Osteoblast (primary cell): ENCODE measurements at regions not wholly inside any gene's neighbourhood (a gene's known extent, or its start where the extent isn't known, plus 50 kb on each side); places are given as distances from the start of the nearest gene placed in this dataset.

Source experiments
- DNase-seq: peaks from one replicate; pipeline ENCODE4 v3.0.0; 2011; ENCODE audit warnings: low spot score, mixed read lengths; ENCODE audit not compliant: insufficient read length; ENCODE audit errors: missing footprints
- H2AFZ ChIP-seq: 2 replicates; pipeline ENCODE4 v1.6.0; 2011; ENCODE audit warnings: mild to moderate bottlenecking, low read length
- H3K27ac ChIP-seq: 2 replicates; pipeline ENCODE4 v1.5.1; 2011; ENCODE audit warnings: mild to moderate bottlenecking, low read depth, low read length, moderate library complexity
- H3K27me3 ChIP-seq: 2 replicates; pipeline ENCODE4 v1.6.0; 2012; ENCODE audit warnings: mild to moderate bottlenecking, control low read depth, inconsistent platforms, low read length, moderate library complexity; ENCODE audit not compliant: insufficient read depth
- H3K36me3 ChIP-seq: 2 replicates; pipeline ENCODE4 v1.5.1; 2011; ENCODE audit warnings: mild to moderate bottlenecking, low read length, control low read depth, moderate library complexity; ENCODE audit not compliant: insufficient read depth
- H3K4me1 ChIP-seq: 2 replicates; pipeline ENCODE4 v1.5.1; 2011; ENCODE audit warnings: mild to moderate bottlenecking, low read length, control low read depth, moderate library complexity; ENCODE audit not compliant: insufficient read depth
- H3K4me2 ChIP-seq: 2 replicates; pipeline ENCODE4 v1.6.0; 2011; ENCODE audit warnings: mild to moderate bottlenecking, low read length; ENCODE audit not compliant: insufficient read depth
- H3K4me3 ChIP-seq: fragments of 200-600 bp; sonication (generic); 3 replicates; pipeline ENCODE4 v1.5.1; 2012; ENCODE audit warnings: mild to moderate bottlenecking, low read length, inconsistent platforms; ENCODE audit not compliant: insufficient read depth
- H3K79me2 ChIP-seq: 2 replicates; pipeline ENCODE4 v1.6.0; 2012; ENCODE audit warnings: mild to moderate bottlenecking, low read length, control low read depth, inconsistent platforms; ENCODE audit not compliant: insufficient read depth
- H3K9me3 ChIP-seq: 2 replicates; pipeline ENCODE4 v1.5.1; 2011; ENCODE audit warnings: low read depth, low read length, control low read depth
- H4K20me1 ChIP-seq: 2 replicates; pipeline ENCODE4 v1.6.0; 2012; ENCODE audit warnings: mild to moderate bottlenecking, low read length, control low read depth; ENCODE audit not compliant: insufficient read depth
- CTCF ChIP-seq: IDR thresholded peaks from 2 replicates; pipeline ENCODE4 v1.5.1; 2011; ENCODE audit warnings: mild to moderate bottlenecking, low read depth, low read length, moderate library complexity; ENCODE audit errors: extremely low read depth

- no peaks in the 10 kb centered on the region for H3K36me3 ChIP-seq
- no peak overlapping the region for H3K27ac ChIP-seq
- H3K9me3 ChIP-seq = no peaks in the 10 kb centered on the region
- H4K20me1 ChIP-seq = no peaks in the 10 kb centered on the region
- H3K79me2 ChIP-seq = no peaks in the 10 kb centered on the region
- no peaks in the 10 kb centered on the region for H3K4me1 ChIP-seq
- TF ChIP-seq CTCF = no peak
- no peaks in the 10 kb centered on the region for H3K27me3 ChIP-seq
- H3K4me2 ChIP-seq = no peak overlapping the region
- no peak overlapping the region for H3K4me3 ChIP-seq
- no peak overlapping the region for H2AFZ ChIP-seq
- no peak for DNase-seq
These were observed 1239.3 kb upstream of the MAP3K7 start for GRCh38 chr6:91826128-91826527.

GRCh38 chr6:91824331-91824730 lies 1237.5 kb upstream of the MAP3K7 start:
- H3K36me3 ChIP-seq = no peaks in the 10 kb centered on the region
- H3K4me3 ChIP-seq = no peak overlapping the region
- peaks cover 5% of the 10 kb centered on the region for H3K9me3 ChIP-seq
- no peak overlapping the region for H3K27ac ChIP-seq
- no peak overlapping the region for H3K4me2 ChIP-seq
- no peaks in the 10 kb centered on the region for H3K79me2 ChIP-seq
- no peaks in the 10 kb centered on the region for H3K27me3 ChIP-seq
- H4K20me1 ChIP-seq = no peaks in the 10 kb centered on the region
- no peak overlapping the region for H2AFZ ChIP-seq
- no peaks in the 10 kb centered on the region for H3K4me1 ChIP-seq
- TF ChIP-seq CTCF = no peak
- no peak for DNase-seq

GRCh38 chr6:91822581-91822980 lies 1235.7 kb upstream of the MAP3K7 start:
- H3K4me1 ChIP-seq = no peaks in the 10 kb centered on the region
- no peak for DNase-seq
- H2AFZ ChIP-seq = no peak overlapping the region
- H3K9me3 ChIP-seq = peaks cover 5% of the 10 kb centered on the region
- no peak overlapping the region for H3K4me2 ChIP-seq
- H3K27me3 ChIP-seq = no peaks in the 10 kb centered on the region
- H4K20me1 ChIP-seq = no peaks in the 10 kb centered on the region
- no peak overlapping the region for H3K4me3 ChIP-seq
- no peak overlapping the region for H3K27ac ChIP-seq
- no peaks in the 10 kb centered on the region for H3K36me3 ChIP-seq
- no peak for TF ChIP-seq CTCF
- H3K79me2 ChIP-seq = no peaks in the 10 kb centered on the region

- no peak for TF ChIP-seq CTCF
- H3K9me3 ChIP-seq = peaks cover 5% of the 10 kb centered on the region
- H3K4me2 ChIP-seq = no peak overlapping the region
- no peaks in the 10 kb centered on the region for H3K79me2 ChIP-seq
- H3K4me1 ChIP-seq = no peaks in the 10 kb centered on the region
- H3K27ac ChIP-seq = no peak overlapping the region
- H3K36me3 ChIP-seq = no peaks in the 10 kb centered on the region
- H3K27me3 ChIP-seq = no peaks in the 10 kb centered on the region
- no peaks in the 10 kb centered on the region for H4K20me1 ChIP-seq
- DNase-seq = no peak
- no peak overlapping the region for H3K4me3 ChIP-seq
- H2AFZ ChIP-seq = no peak overlapping the region
These were observed 1229.5 kb upstream of the MAP3K7 start for GRCh38 chr6:91816335-91816734.
